ENCODE measurements at regions not wholly inside any gene's neighbourhood (a gene's known extent, or its start where the extent isn't known, plus 50 kb on each side); places are given as distances from the start of the nearest gene placed in this dataset.

DNA sequence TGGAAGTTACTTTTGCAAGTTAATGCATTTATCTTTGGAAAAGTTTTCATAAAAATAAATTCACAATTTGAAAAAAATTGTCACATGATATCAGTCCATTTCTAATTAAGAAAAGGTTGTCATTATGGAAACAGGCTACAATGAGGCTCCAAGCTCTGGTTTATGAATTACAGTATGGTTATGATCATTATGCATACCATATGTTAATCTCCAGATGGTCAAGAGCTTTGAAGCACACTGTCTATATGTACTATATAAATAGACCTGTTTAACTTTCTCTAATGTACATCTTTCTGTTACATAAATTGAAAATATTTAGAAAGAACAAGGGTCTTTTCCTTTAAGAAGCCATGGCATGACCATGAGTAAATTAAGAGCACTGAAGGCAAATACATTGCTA is 2338.8 kb downstream of the PCDH7 start:
- no peak for DNase-seq
- no peaks in the 10 kb centered on the region for H3K36me3 Mint-ChIP-seq (ENCODE audit: low read depth)
- no peak overlapping the region for H3K27ac Mint-ChIP-seq
- H3K27me3 Mint-ChIP-seq (ENCODE audit: low read depth) = no peaks in the 10 kb centered on the region
- no peaks in the 10 kb centered on the region for H3K4me1 Mint-ChIP-seq (ENCODE audit: low read depth)
- intact Hi-C loops (cut with micrococcal nuclease) = no loop called here
- CTCF ChIA-PET = interaction anchor here (0.6 kb wide), 1 partner anchor 640 kb away, joined by 3 read pairs; no protein-coding TSS in a partner anchor
- H3K9me3 Mint-ChIP-seq = no peaks in the 10 kb centered on the region
- H3K4me3 Mint-ChIP-seq = no peak overlapping the region

DNA sequence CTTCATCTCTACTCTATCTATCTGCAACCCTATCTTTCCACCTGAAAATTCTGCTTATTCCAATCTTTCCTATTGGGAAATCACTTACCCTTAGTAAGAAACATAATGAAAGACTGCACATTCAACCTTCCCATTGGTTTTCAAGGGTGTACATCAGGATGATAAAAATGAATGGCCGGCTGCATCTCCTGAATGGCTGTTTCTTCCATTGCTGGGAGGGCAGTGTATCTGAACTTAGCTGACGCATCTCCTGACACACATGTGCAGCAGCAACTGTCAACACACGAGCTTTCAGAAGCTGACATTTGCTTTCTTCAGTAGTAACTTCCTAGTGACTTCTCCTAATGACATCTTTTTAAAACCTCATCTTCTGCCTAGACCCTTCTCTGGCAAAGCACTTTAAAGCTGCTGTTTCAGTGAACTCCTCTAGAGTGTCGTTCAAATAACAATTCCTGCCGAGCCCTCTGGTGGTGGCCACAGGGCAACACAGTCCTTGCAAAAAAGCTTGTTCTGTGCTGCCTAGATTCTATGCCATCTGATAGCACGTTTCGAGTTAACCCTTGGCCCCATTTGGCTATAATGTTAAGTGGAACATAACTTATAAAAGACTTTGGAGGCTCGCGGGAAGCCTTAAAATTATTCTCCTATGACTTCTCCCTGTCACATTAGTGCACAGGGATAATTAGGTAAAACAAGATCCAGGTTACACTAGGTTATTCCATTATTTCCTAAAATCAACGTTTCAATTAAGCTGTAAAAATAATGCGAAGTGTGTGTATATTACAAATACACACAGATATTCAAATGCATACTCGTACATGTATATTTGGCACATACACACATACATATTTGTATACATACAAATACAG is 2340.7 kb downstream of the PCDH7 start:
- Mint-ChIP-seq H3K36me3 (ENCODE audit: low read depth) (no peaks in the 10 kb centered on the region), H3K27ac (no peak overlapping the region), H3K4me1 (ENCODE audit: low read depth) (no peaks in the 10 kb centered on the region), H3K27me3 (ENCODE audit: low read depth) (no peaks in the 10 kb centered on the region), H3K9me3 (no peaks in the 10 kb centered on the region), H3K4me3 (no peak overlapping the region)
- peak; percentile 10 for DNase-seq
- CTCF ChIA-PET = interaction anchor here (0.6 kb wide), 1 partner anchor 1111 kb away, joined by 3 read pairs; no protein-coding TSS in a partner anchor
- intact Hi-C loops (cut with micrococcal nuclease) = no loop called here

DNA sequence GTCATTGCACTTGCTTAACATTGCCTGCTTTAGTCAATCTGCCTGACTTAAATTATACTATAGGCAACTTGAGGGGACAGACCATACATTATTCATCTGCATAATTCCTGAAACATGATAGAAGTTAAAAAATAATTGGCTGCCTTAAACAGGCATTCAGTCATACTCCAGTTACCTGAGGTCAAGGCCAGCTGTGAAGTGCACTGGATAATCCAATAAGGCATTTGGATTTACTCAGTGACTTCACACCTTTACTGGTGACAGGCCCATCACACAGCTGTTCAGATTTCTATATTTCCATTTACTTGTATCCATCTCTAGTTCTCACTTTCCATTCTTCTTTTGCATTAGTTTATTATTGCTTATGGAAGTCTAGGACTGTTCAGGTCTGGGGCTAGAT is 2341.6 kb downstream of the PCDH7 start:
- CTCF ChIA-PET = no interaction called here
- Mint-ChIP-seq H3K27ac (no peak overlapping the region), H3K4me3 (no peak overlapping the region), H3K27me3 (ENCODE audit: low read depth) (no peaks in the 10 kb centered on the region), H3K36me3 (ENCODE audit: low read depth) (no peaks in the 10 kb centered on the region), H3K4me1 (ENCODE audit: low read depth) (no peaks in the 10 kb centered on the region), H3K9me3 (no peaks in the 10 kb centered on the region)
- intact Hi-C loops (cut with micrococcal nuclease) = no loop called here
- no peak for DNase-seq

DNA sequence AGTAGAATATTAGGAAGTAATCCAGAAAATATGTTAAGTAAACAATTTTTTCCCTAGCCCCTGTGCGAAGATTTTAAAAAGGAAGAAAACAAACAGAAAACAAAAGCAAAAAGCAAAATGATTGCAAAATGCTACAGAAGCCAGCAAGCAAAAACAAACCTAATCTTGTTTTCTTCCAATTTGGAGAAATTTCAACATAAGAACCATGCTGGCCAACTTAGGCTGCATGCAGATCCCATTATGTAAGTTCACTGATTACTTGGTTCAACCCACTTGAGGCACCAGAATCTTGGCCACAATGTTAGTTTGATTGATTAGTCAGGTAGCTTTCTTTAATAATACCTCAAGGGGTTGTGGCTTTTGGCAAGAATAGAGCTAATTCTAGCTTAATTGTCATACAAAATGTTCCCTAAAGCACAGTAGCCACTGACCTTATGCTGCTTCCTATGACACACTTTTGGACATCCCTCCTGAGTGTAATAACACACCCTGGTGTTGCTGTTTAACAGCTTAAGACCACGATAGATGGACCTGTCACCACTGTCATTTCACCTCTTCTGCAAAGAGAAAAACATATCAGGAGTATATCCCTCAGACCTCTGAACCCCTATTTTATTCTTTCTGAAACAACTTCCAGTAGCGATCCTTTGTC is 2342.1 kb downstream of the PCDH7 start:
- no peak for DNase-seq
- H3K4me1 Mint-ChIP-seq (ENCODE audit: low read depth) = no peaks in the 10 kb centered on the region
- intact Hi-C loops (cut with micrococcal nuclease) = no loop called here

DNA sequence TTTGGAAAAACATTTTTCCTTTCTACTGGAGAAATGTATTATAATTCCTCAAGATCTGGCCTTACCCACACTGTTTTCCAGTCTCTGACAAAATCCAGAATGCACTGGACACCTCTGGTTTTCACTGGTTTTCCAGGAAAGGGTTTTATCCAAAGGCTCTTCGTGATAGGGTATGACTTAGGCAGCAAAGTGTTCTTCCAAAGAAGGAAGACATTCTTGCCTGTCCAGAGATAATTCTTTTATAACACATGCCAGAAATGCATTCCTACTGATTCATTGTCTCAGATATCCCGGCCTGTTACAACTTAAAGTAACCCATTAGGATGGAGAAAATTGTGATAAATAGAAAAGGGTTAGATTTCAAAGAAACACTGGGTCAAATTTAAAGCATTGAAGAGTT is 2343.1 kb downstream of the PCDH7 start:
- intact Hi-C loops (cut with micrococcal nuclease) = no loop called here
- no peaks in the 10 kb centered on the region for H3K4me1 Mint-ChIP-seq (ENCODE audit: low read depth)
- H3K9me3 Mint-ChIP-seq = no peaks in the 10 kb centered on the region
- CTCF ChIA-PET = no interaction called here
- no peaks in the 10 kb centered on the region for H3K36me3 Mint-ChIP-seq (ENCODE audit: low read depth)
- DNase-seq = no peak
- H3K27me3 Mint-ChIP-seq (ENCODE audit: low read depth) = no peaks in the 10 kb centered on the region
- no peak overlapping the region for H3K27ac Mint-ChIP-seq
- H3K4me3 Mint-ChIP-seq = no peak overlapping the region

More for the DNA sequence above, 2342.1 kb downstream of the PCDH7 start:
- no peaks in the 10 kb centered on the region for H3K27me3 Mint-ChIP-seq (ENCODE audit: low read depth)
- H3K4me3 Mint-ChIP-seq = no peak overlapping the region
- H3K9me3 Mint-ChIP-seq = no peaks in the 10 kb centered on the region
- no peak overlapping the region for H3K27ac Mint-ChIP-seq
- H3K36me3 Mint-ChIP-seq (ENCODE audit: low read depth) = no peaks in the 10 kb centered on the region
- CTCF ChIA-PET = no interaction called here

DNA sequence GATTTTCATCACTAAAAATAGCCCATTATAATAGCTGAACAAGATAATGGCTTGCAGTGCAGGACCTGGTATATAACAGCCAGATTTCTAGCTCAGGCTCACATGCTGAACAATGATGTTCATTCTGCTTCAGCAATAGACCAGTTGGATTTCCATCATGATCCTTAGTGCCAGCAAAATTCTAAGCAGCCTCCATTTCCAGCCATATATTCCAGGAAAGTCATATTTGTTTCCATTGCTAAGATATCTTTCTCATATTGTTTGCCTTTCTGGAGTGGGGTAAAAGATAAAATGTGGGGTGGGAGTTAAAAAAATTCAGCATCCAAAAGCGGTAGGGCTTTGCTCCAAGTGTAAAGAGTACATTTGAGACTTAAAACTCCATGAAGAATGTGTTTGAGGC is 2344.1 kb downstream of the PCDH7 start:
- intact Hi-C loops (cut with micrococcal nuclease) = no loop called here
- Mint-ChIP-seq H3K4me3 (no peak overlapping the region), H3K36me3 (ENCODE audit: low read depth) (no peaks in the 10 kb centered on the region)

DNA sequence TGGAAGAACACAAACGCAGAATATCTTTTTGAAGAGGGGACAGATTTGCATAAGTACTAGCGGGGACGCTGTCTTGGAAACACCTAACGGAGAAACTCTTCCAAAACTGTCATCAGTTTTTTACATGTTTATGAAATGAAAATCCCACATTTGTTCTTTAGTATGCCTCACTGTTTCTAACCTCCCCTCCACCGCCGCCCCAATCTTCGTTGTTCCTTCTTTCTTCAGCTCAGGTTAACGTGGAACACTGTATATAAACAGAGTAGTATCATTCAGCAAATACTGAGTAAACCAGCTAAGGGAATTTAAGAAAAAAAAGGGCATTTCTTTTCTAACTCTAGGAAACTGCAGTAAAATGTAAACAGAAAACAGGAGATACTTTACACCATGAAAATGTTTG is 2345.6 kb downstream of the PCDH7 start:
- no peak overlapping the region for H3K4me3 Mint-ChIP-seq
- no peaks in the 10 kb centered on the region for H3K27me3 Mint-ChIP-seq (ENCODE audit: low read depth)
- no peaks in the 10 kb centered on the region for H3K36me3 Mint-ChIP-seq (ENCODE audit: low read depth)
- intact Hi-C loops (cut with micrococcal nuclease) = no loop called here
- CTCF ChIA-PET = no interaction called here
- no peaks in the 10 kb centered on the region for H3K4me1 Mint-ChIP-seq (ENCODE audit: low read depth)
- H3K9me3 Mint-ChIP-seq = peaks cover 5% of the 10 kb centered on the region
- no peak for DNase-seq
- H3K27ac Mint-ChIP-seq = no peak overlapping the region

More for the DNA sequence above, 2344.1 kb downstream of the PCDH7 start:
- DNase-seq = no peak
- Mint-ChIP-seq H3K27ac (no peak overlapping the region), H3K27me3 (ENCODE audit: low read depth) (no peaks in the 10 kb centered on the region), H3K9me3 (peaks cover 3% of the 10 kb centered on the region), H3K4me1 (ENCODE audit: low read depth) (no peaks in the 10 kb centered on the region)
- CTCF ChIA-PET = no interaction called here

DNA sequence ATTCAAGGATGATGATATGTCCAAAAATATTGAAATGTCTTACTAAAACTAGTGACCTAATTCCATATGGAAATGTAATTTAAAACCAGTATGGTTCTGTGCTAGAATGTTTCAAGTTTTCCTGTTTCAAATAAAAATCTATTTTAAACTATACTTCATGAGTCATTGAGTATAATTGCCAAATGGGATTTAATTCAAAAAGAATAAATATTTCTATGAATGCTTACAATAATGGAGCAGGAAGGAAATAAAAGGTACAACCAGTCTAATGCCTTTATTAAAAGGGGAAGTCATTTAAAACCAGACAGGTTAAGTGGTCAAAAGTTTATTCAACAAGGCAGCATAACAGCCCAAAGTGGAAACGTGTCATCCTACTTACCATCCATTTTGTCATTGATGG is 2347.1 kb downstream of the PCDH7 start:
- intact Hi-C loops (cut with micrococcal nuclease) = no loop called here

DNA sequence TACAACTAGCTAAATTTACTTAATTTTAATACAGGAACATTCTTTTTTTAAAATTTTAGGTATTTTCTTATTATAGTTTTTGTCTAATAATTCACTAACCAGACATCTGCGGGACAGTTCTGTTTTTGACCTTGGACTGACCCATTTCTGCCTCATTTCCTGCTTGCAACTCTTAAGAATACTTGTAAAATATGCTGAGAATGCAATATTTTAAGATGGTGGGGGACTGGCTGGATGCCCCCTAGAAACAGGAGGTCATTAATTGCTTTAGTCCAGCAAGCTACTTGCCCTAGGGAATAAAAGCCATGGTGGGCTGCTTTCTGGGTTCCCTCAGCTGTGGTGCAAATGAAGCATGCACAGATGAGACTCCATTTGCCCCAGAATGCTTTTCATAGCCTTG is 2348.4 kb downstream of the PCDH7 start:
- peaks cover 6% of the 10 kb centered on the region for H3K9me3 Mint-ChIP-seq
- H3K4me1 Mint-ChIP-seq (ENCODE audit: low read depth) = no peaks in the 10 kb centered on the region
- DNase-seq = no peak
- H3K4me3 Mint-ChIP-seq = no peak overlapping the region
- intact Hi-C loops (cut with micrococcal nuclease) = no loop called here
- H3K27ac Mint-ChIP-seq = no peak overlapping the region
- no peaks in the 10 kb centered on the region for H3K27me3 Mint-ChIP-seq (ENCODE audit: low read depth)
- CTCF ChIA-PET = no interaction called here
- no peaks in the 10 kb centered on the region for H3K36me3 Mint-ChIP-seq (ENCODE audit: low read depth)

More for the DNA sequence above, 2347.1 kb downstream of the PCDH7 start:
- no peak overlapping the region for H3K27ac Mint-ChIP-seq
- no peaks in the 10 kb centered on the region for H3K4me1 Mint-ChIP-seq (ENCODE audit: low read depth)
- no peak for DNase-seq
- H3K27me3 Mint-ChIP-seq (ENCODE audit: low read depth) = no peaks in the 10 kb centered on the region
- H3K36me3 Mint-ChIP-seq (ENCODE audit: low read depth) = no peaks in the 10 kb centered on the region
- H3K4me3 Mint-ChIP-seq = no peak overlapping the region
- peaks cover 6% of the 10 kb centered on the region for H3K9me3 Mint-ChIP-seq
- CTCF ChIA-PET = no interaction called here

DNA sequence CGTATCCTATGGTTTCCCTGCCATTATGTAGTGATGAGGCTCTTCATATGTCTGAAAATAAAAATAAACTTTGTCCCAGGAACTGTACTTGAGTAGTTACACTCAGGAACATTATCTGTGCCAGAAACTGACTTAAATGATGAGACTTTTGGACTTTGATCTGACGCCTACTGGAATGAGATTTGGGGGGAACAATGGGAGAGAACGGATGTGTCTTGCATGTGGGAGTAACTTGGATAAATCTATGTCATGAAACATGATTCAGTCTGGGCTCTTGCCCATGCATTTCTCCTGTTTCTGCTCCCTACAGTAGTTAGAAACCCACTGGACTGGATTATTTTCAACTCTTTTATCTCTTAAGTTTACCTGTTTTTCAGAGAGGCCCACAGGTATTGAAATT is 2351.4 kb downstream of the PCDH7 start:
- Mint-ChIP-seq H3K36me3 (ENCODE audit: low read depth) (no peaks in the 10 kb centered on the region), H3K27me3 (ENCODE audit: low read depth) (no peaks in the 10 kb centered on the region), H3K4me1 (ENCODE audit: low read depth) (no peaks in the 10 kb centered on the region), H3K27ac (no peak overlapping the region), H3K4me3 (no peak overlapping the region), H3K9me3 (peaks cover 6% of the 10 kb centered on the region)
- CTCF ChIA-PET = no interaction called here
- intact Hi-C loops (cut with micrococcal nuclease) = no loop called here
- no peak for DNase-seq

DNA sequence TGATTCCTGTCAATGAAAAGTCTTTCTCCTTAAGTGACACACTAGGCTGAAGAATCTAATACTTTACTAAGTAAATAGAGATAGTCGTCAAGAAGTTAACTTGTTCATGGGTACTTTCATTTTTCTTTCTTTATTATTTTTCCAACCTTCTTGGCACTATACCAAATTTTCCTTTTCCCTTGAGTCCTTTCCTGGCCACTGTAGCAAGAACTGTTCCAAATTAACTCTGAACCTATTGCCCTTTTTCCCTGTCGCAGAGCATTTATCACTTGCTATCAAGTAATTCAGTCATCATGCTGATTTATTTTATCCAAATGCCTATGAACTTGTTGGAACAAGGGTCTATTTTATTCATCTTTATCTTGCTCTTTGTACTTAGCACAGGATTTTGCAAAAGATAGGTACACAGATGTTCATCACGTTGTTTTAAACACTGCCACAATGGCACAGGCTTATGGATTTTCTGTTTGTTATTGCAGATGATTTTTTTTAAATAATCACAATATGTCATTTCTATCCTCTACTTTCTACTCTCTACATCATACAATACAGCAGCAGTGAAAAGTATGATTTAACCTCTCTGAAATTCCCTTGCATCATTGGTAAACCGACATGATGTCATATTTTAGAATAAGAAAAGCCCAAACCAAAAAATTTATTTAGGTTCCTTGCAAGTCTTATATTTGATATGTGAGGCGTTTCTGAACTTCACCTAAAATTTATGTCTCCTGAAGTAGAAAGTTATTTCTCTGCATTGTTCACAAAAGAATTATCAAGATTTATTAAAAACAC is 2352.3 kb downstream of the PCDH7 start:
- Mint-ChIP-seq H3K27ac (no peak overlapping the region), H3K4me1 (ENCODE audit: low read depth) (no peaks in the 10 kb centered on the region), H3K4me3 (no peak overlapping the region), H3K9me3 (peaks cover 6% of the 10 kb centered on the region), H3K36me3 (ENCODE audit: low read depth) (no peaks in the 10 kb centered on the region), H3K27me3 (ENCODE audit: low read depth) (no peaks in the 10 kb centered on the region)
- DNase-seq = no peak
- CTCF ChIA-PET = no interaction called here
- intact Hi-C loops (cut with micrococcal nuclease) = no loop called here

DNA sequence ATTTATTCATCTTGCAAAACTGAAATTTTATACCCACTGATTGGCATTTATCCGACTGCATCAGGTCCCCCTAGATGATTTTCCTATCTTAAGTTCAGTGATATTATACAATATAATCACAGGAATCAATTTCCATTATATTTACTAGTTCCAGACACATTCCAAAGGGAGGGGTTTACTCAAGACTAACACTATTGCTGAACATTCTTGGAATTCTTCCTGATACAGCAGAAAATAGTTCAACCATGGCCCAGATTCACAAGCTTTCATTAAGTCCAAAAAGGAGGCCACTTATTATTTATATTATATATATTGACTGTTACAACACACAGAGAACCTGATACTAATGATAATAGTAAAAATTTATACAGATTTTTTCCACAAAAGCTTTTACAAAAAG is 2353.6 kb downstream of the PCDH7 start:
- CTCF ChIA-PET = no interaction called here
- Mint-ChIP-seq H3K36me3 (ENCODE audit: low read depth) (no peaks in the 10 kb centered on the region), H3K27me3 (ENCODE audit: low read depth) (no peaks in the 10 kb centered on the region), H3K4me3 (no peak overlapping the region), H3K9me3 (peaks cover 10% of the 10 kb centered on the region), H3K27ac (no peak overlapping the region), H3K4me1 (ENCODE audit: low read depth) (no peaks in the 10 kb centered on the region)
- no peak for DNase-seq
- intact Hi-C loops (cut with micrococcal nuclease) = no loop called here
